Activated naive CD4-positive, alpha-beta T cell treated with Interleukin-2 at 50 U/mL for 16 hours (primary cell): ENCODE measurements at regions not wholly inside any gene's neighbourhood (a gene's known extent, or its start where the extent isn't known, plus 50 kb on each side); places are given as distances from the start of the nearest gene placed in this dataset.

Source experiments
- DNase-seq: peaks from one replicate; pipeline ENCODE4 v3.0.0-alpha.2; 2020

- DNase-seq, result no peak
Measured at GRCh38 chr5:107215611-107216010, 455.1 kb downstream of the EFNA5 start.

GRCh38 chr5:107213025-107213424, 457.7 kb downstream of the EFNA5 start:
- no peak for DNase-seq

- DNase-seq, result no peak
Measured at GRCh38 chr5:107211630-107212029, 459.1 kb downstream of the EFNA5 start.

- no peak for DNase-seq
Measured at GRCh38 chr5:107208867-107209266, 461.9 kb downstream of the EFNA5 start.

GRCh38 chr5:107204413-107204812, 466.3 kb downstream of the EFNA5 start:
- DNase-seq, result no peak

- no peak for DNase-seq
Measured at GRCh38 chr5:107203243-107203642, 467.5 kb downstream of the EFNA5 start.

GRCh38 chr5:107199756-107200155, 471.0 kb downstream of the EFNA5 start:
- no peak for DNase-seq

- DNase-seq, result no peak
Measured at GRCh38 chr5:107196500-107197059, 474.2 kb downstream of the EFNA5 start.

GRCh38 chr5:107195890-107196395, 474.8 kb downstream of the EFNA5 start:
- no peak for DNase-seq

GRCh38 chr5:107184871-107185270, 485.9 kb downstream of the EFNA5 start:
- DNase-seq, result no peak

- DNase-seq, result no peak
Measured at GRCh38 chr5:107184066-107184465, 486.7 kb downstream of the EFNA5 start.

- no peak for DNase-seq
Measured at GRCh38 chr5:107170620-107171019, 500.1 kb downstream of the EFNA5 start.

- DNase-seq, result no peak
Measured at GRCh38 chr5:107169867-107170266, 500.9 kb downstream of the EFNA5 start.

- no peak for DNase-seq
Measured at GRCh38 chr5:107168848-107169752, 501.6 kb downstream of the EFNA5 start.

- DNase-seq, result no peak
Measured at GRCh38 chr5:107168086-107168485, 502.7 kb downstream of the EFNA5 start.

- no peak for DNase-seq
Measured at GRCh38 chr5:107165296-107165695, 505.4 kb downstream of the EFNA5 start.

GRCh38 chr5:107157809-107158208, 512.9 kb downstream of the EFNA5 start:
- no peak for DNase-seq

- no peak for DNase-seq
Measured at GRCh38 chr5:107155707-107156106, 515.0 kb downstream of the EFNA5 start.

GRCh38 chr5:107154593-107154992, 516.1 kb downstream of the EFNA5 start:
- DNase-seq, result no peak

GRCh38 chr5:107153283-107153682, 517.5 kb downstream of the EFNA5 start:
- no peak for DNase-seq

- DNase-seq, result no peak
Measured at GRCh38 chr5:107149243-107150005, 521.3 kb downstream of the EFNA5 start.

- DNase-seq, result no peak
Measured at GRCh38 chr5:107147589-107147988, 523.1 kb downstream of the EFNA5 start.

GRCh38 chr5:107146901-107147300, 523.8 kb downstream of the EFNA5 start:
- no peak for DNase-seq

- no peak for DNase-seq
Measured at GRCh38 chr5:107135391-107135790, 535.3 kb downstream of the EFNA5 start.
